Osteocyte (in vitro differentiated cells): ENCODE measurements at regions not wholly inside any gene's neighbourhood (a gene's known extent, or its start where the extent isn't known, plus 50 kb on each side); places are given as distances from the start of the nearest gene placed in this dataset.
"Not testable (repeated sequence)": the region's sequence is repeated elsewhere in the genome, so short reads cannot be mapped to it uniquely, and the experiment has no call there.

Experiments
- DNase-seq: peaks from one replicate; pipeline ENCODE4 v3.0.0; 2021; ENCODE audit warnings: mixed read lengths; ENCODE audit not compliant: unreplicated experiment; ENCODE audit errors: extremely low spot score
- H3K27ac Mint-ChIP-seq: one replicate; pipeline ENCODE4 v1.8.0; 2021; ENCODE audit warnings: mild to moderate bottlenecking, mixed read lengths; ENCODE audit not compliant: unreplicated experiment
- H3K27me3 Mint-ChIP-seq: one replicate; pipeline ENCODE4 v1.8.0; 2021; ENCODE audit warnings: mixed read lengths; ENCODE audit not compliant: unreplicated experiment
- H3K36me3 Mint-ChIP-seq: one replicate; pipeline ENCODE4 v1.8.0; 2021; ENCODE audit warnings: mixed read lengths; ENCODE audit not compliant: unreplicated experiment
- H3K4me1 Mint-ChIP-seq: one replicate; pipeline ENCODE4 v1.8.0; 2021; ENCODE audit warnings: mixed read lengths; ENCODE audit not compliant: unreplicated experiment
- H3K4me3 Mint-ChIP-seq: one replicate; pipeline ENCODE4 v1.8.0; 2021; ENCODE audit warnings: mild to moderate bottlenecking, moderate library complexity, mixed read lengths; ENCODE audit not compliant: unreplicated experiment
- H3K9me3 Mint-ChIP-seq: one replicate; pipeline ENCODE4 v1.8.0; 2021; ENCODE audit warnings: mixed read lengths; ENCODE audit not compliant: unreplicated experiment
- CTCF ChIP-seq: fragments of 200-600 bp; sonication (generic); IDR thresholded peaks from 2 replicates; pipeline ENCODE4 v1.5.0; 2021; ENCODE audit warnings: antibody characterized with exemption, mild to moderate bottlenecking, moderate library complexity

- no peak for DNase-seq
- peak overlapping the region; percentile 30 for H3K4me3 Mint-ChIP-seq
- no peaks in the 10 kb centered on the region for H3K36me3 Mint-ChIP-seq
- no peaks in the 10 kb centered on the region for H3K27me3 Mint-ChIP-seq
- no peak for TF ChIP-seq CTCF
- H3K9me3 Mint-ChIP-seq, result peaks cover 9% of the 10 kb centered on the region
- peaks cover 15% of the 10 kb centered on the region for H3K4me1 Mint-ChIP-seq
- peak overlapping the region; percentile 70 for H3K27ac Mint-ChIP-seq
These were observed 55.2 kb upstream of the GBE1 start for GRCh38 chr3:81816473-81817250.

- H3K27me3 Mint-ChIP-seq, H3K36me3 Mint-ChIP-seq, H3K4me3 Mint-ChIP-seq, DNase-seq, H3K27ac Mint-ChIP-seq, H3K9me3 Mint-ChIP-seq: not testable (repeated sequence)
- H3K4me1 Mint-ChIP-seq, result peaks cover 11% of the 10 kb centered on the region
These were observed 50.7 kb upstream of the GBE1 start for GRCh38 chr3:81812098-81812497.
